Tibial nerve (tissue), 4 donors: ENCODE measurements at regions not wholly inside any gene's neighbourhood (a gene's known extent, or its start where the extent isn't known, plus 50 kb on each side); places are given as distances from the start of the nearest gene placed in this dataset.

Experiments used
- CTCF ChIP-seq, 5 experiments: fragments of 200-600 bp in 3 of 5; fragments of 450-650 bp in 2 of 5; sonication (generic) in 3 of 5; IDR thresholded peaks; one replicate each; pipeline ENCODE4 v1.5.1; 2016 to 2019; ENCODE audit warnings: antibody characterized with exemption in 5 of 5, mild to moderate bottlenecking in 3 of 5, moderate library complexity in 2 of 5
- EP300 ChIP-seq, 2 donors: sonication (generic); formaldehyde crosslinking; IDR thresholded peaks; one replicate each; pipeline ENCODE4 v1.6.1; 2017; ENCODE audit warnings: antibody characterized with exemption in 2 of 2, mild to moderate bottlenecking in 1 of 2
- POLR2A ChIP-seq, 2 donors: fragments of 450-650 bp; IDR thresholded peaks; one replicate each; pipeline ENCODE4 v1.6.1; 2017; ENCODE audit warnings: antibody characterized with exemption in 2 of 2, mild to moderate bottlenecking in 2 of 2, moderate library complexity in 2 of 2

GRCh38 chr4:125729171-125729570, 414.4 kb downstream of the FAT4 start:
- TF ChIP-seq CTCF (IDR thresholded peaks at IDR 0.05) (no peak), EP300 (IDR thresholded peaks at IDR 0.05) (no peak), POLR2A (IDR thresholded peaks at IDR 0.05) (no peak)
